ENCODE measurements at regions not wholly inside any gene's neighbourhood (a gene's known extent, or its start where the extent isn't known, plus 50 kb on each side); places are given as distances from the start of the nearest gene placed in this dataset.
"Not testable (repeated sequence)": the region's sequence is repeated elsewhere in the genome, so short reads cannot be mapped to it uniquely, and the experiment has no call there.

GRCh38 chr7:153954477-153954876, 97.7 kb upstream of the DPP6 start:
- DNase-seq (ENCODE audit: low read depth, low spot score) = no peak
- TF ChIP-seq YY1 (IDR thresholded peaks at IDR 0.05; ENCODE audit: insufficient read depth, insufficient read length) = no peak
- no peak for TF ChIP-seq ZNF274 (IDR thresholded peaks at IDR 0.05; ENCODE audit: low read depth, low read length)
- TF ChIP-seq SUZ12 (IDR thresholded peaks at IDR 0.05; ENCODE audit: extremely low read depth, insufficient read depth, insufficient read length) = no peak

GRCh38 chr7:153957677-153958076, 94.5 kb upstream of the DPP6 start:
- H3K4me3 ChIP-seq (ENCODE audit: insufficient read length, low read depth); H3K9me3 ChIP-seq (ENCODE audit: insufficient read depth, low read length); DNase-seq (ENCODE audit: low read depth, low spot score); H3K36me3 ChIP-seq (ENCODE audit: insufficient read depth, insufficient read length, low read length); H3K4me1 ChIP-seq (ENCODE audit: insufficient read depth, insufficient read length); H3K9ac ChIP-seq (ENCODE audit: insufficient read length, low read depth); H3K27me3 ChIP-seq (ENCODE audit: insufficient read depth, insufficient read length): not testable (repeated sequence)

More at GRCh38 chr7:153954477-153954876, 97.7 kb upstream of the DPP6 start:
- Histone ChIP-seq H3K9me3 (ENCODE audit: insufficient read depth, low read length) (no peaks in the 10 kb centered on the region), H3K27me3 (ENCODE audit: insufficient read depth, insufficient read length) (no peaks in the 10 kb centered on the region), H3K4me3 (ENCODE audit: insufficient read length, low read depth) (no peak overlapping the region), H3K9ac (ENCODE audit: insufficient read length, low read depth) (no peak overlapping the region), H3K4me1 (ENCODE audit: insufficient read depth, insufficient read length) (no peaks in the 10 kb centered on the region), H3K36me3 (ENCODE audit: insufficient read depth, insufficient read length, low read length) (no peaks in the 10 kb centered on the region)

- not testable (repeated sequence) for H3K36me3 ChIP-seq (ENCODE audit: insufficient read depth, insufficient read length, low read length); H3K4me3 ChIP-seq (ENCODE audit: insufficient read length, low read depth); DNase-seq (ENCODE audit: low read depth, low spot score); H3K27me3 ChIP-seq (ENCODE audit: insufficient read depth, insufficient read length); H3K9ac ChIP-seq (ENCODE audit: insufficient read length, low read depth); H3K4me1 ChIP-seq (ENCODE audit: insufficient read depth, insufficient read length); H3K9me3 ChIP-seq (ENCODE audit: insufficient read depth, low read length)
Observed at GRCh38 chr7:153958381-153958780, 93.8 kb upstream of the DPP6 start.

DNA sequence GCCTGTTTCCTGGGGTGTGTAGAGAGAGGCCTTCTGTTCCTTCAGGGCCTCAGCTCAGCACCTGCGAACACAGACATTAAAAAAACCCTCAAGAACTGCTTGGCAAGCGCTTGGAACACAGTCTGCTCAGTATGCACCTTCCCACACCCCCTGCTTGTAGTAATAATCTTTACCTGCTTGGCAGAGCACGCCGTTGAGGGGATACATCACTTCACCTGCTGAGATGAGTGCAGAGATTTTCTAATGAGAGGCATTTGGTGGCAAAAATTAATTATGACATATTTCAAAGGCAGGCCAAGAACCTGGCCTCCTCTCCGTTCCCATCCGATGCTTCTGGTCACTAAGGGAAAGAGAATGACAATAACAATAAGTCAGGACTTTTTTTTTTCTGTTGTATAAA, 93.4 kb upstream of the DPP6 start:
- not testable (repeated sequence) for H3K4me3 ChIP-seq (ENCODE audit: insufficient read length, low read depth); DNase-seq (ENCODE audit: low read depth, low spot score); H3K27me3 ChIP-seq (ENCODE audit: insufficient read depth, insufficient read length)

GRCh38 chr7:153964481-153965112, 87.6 kb upstream of the DPP6 start:
- not testable (repeated sequence) for H3K36me3 ChIP-seq (ENCODE audit: insufficient read depth, insufficient read length, low read length); DNase-seq (ENCODE audit: low read depth, low spot score); H3K4me1 ChIP-seq (ENCODE audit: insufficient read depth, insufficient read length); H3K27me3 ChIP-seq (ENCODE audit: insufficient read depth, insufficient read length); H3K4me3 ChIP-seq (ENCODE audit: insufficient read length, low read depth); H3K9me3 ChIP-seq (ENCODE audit: insufficient read depth, low read length); H3K9ac ChIP-seq (ENCODE audit: insufficient read length, low read depth)

More for the DNA sequence above, 93.4 kb upstream of the DPP6 start:
- H3K9me3 ChIP-seq (ENCODE audit: insufficient read depth, low read length); H3K36me3 ChIP-seq (ENCODE audit: insufficient read depth, insufficient read length, low read length); H3K4me1 ChIP-seq (ENCODE audit: insufficient read depth, insufficient read length); H3K9ac ChIP-seq (ENCODE audit: insufficient read length, low read depth): not testable (repeated sequence)

DNA sequence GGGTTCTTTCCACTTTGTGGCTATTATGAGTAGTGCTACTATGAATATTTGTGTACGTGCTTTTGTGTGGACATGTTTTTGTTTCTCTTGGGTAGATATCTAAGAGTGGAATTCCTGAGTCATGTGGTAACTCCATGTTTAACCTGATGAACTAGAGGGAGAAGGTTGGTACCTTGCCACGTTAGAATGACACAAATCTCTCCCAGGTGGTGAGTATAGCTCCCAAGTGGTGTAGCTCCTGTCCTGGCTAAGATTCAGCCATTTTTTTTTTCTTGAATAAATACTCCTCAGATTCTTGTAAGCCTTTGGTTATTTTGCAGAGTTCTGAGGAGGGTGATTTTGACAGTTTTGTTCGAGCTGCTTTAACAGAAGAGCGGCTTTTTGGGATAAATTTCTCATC, 83.2 kb upstream of the DPP6 start:
- H3K4me1 ChIP-seq (ENCODE audit: insufficient read depth, insufficient read length) = not testable (repeated sequence)

GRCh38 chr7:153974603-153975002, 77.6 kb upstream of the DPP6 start:
- H3K27me3 ChIP-seq (ENCODE audit: insufficient read depth, insufficient read length); H3K9ac ChIP-seq (ENCODE audit: insufficient read length, low read depth); H3K9me3 ChIP-seq (ENCODE audit: insufficient read depth, low read length); DNase-seq (ENCODE audit: low read depth, low spot score); H3K36me3 ChIP-seq (ENCODE audit: insufficient read depth, insufficient read length, low read length); H3K4me1 ChIP-seq (ENCODE audit: insufficient read depth, insufficient read length); H3K4me3 ChIP-seq (ENCODE audit: insufficient read length, low read depth): not testable (repeated sequence)

More for the DNA sequence above, 83.2 kb upstream of the DPP6 start:
- not testable (repeated sequence) for DNase-seq (ENCODE audit: low read depth, low spot score); H3K9me3 ChIP-seq (ENCODE audit: insufficient read depth, low read length); H3K36me3 ChIP-seq (ENCODE audit: insufficient read depth, insufficient read length, low read length); H3K4me3 ChIP-seq (ENCODE audit: insufficient read length, low read depth); H3K9ac ChIP-seq (ENCODE audit: insufficient read length, low read depth); H3K27me3 ChIP-seq (ENCODE audit: insufficient read depth, insufficient read length)

- not testable (repeated sequence) for H3K4me1 ChIP-seq (ENCODE audit: insufficient read depth, insufficient read length); H3K36me3 ChIP-seq (ENCODE audit: insufficient read depth, insufficient read length, low read length); DNase-seq (ENCODE audit: low read depth, low spot score); H3K4me3 ChIP-seq (ENCODE audit: insufficient read length, low read depth); H3K27me3 ChIP-seq (ENCODE audit: insufficient read depth, insufficient read length); H3K9me3 ChIP-seq (ENCODE audit: insufficient read depth, low read length); H3K9ac ChIP-seq (ENCODE audit: insufficient read length, low read depth)
Observed at GRCh38 chr7:153976745-153977144, 75.5 kb upstream of the DPP6 start.

- not testable (repeated sequence) for H3K9me3 ChIP-seq (ENCODE audit: insufficient read depth, low read length); H3K4me3 ChIP-seq (ENCODE audit: insufficient read length, low read depth); H3K9ac ChIP-seq (ENCODE audit: insufficient read length, low read depth); H3K36me3 ChIP-seq (ENCODE audit: insufficient read depth, insufficient read length, low read length); DNase-seq (ENCODE audit: low read depth, low spot score); H3K4me1 ChIP-seq (ENCODE audit: insufficient read depth, insufficient read length); H3K27me3 ChIP-seq (ENCODE audit: insufficient read depth, insufficient read length)
Observed at GRCh38 chr7:153983186-153983585, 69.0 kb upstream of the DPP6 start.

- not testable (repeated sequence) for H3K4me3 ChIP-seq (ENCODE audit: insufficient read length, low read depth); H3K9me3 ChIP-seq (ENCODE audit: insufficient read depth, low read length); DNase-seq (ENCODE audit: low read depth, low spot score); H3K4me1 ChIP-seq (ENCODE audit: insufficient read depth, insufficient read length); H3K9ac ChIP-seq (ENCODE audit: insufficient read length, low read depth); H3K36me3 ChIP-seq (ENCODE audit: insufficient read depth, insufficient read length, low read length); H3K27me3 ChIP-seq (ENCODE audit: insufficient read depth, insufficient read length)
Observed at GRCh38 chr7:153989066-153989627, 63.1 kb upstream of the DPP6 start.

- not testable (repeated sequence) for H3K36me3 ChIP-seq (ENCODE audit: insufficient read depth, insufficient read length, low read length); H3K9ac ChIP-seq (ENCODE audit: insufficient read length, low read depth); H3K4me1 ChIP-seq (ENCODE audit: insufficient read depth, insufficient read length); H3K27me3 ChIP-seq (ENCODE audit: insufficient read depth, insufficient read length); DNase-seq (ENCODE audit: low read depth, low spot score); H3K9me3 ChIP-seq (ENCODE audit: insufficient read depth, low read length); H3K4me3 ChIP-seq (ENCODE audit: insufficient read length, low read depth)
Observed at GRCh38 chr7:153989742-153990425, 62.3 kb upstream of the DPP6 start.

Measured in NT2/D1 (cell line).